ENCODE measurements at regions not wholly inside any gene's neighbourhood (a gene's known extent, or its start where the extent isn't known, plus 50 kb on each side); places are given as distances from the start of the nearest gene placed in this dataset.

DNA sequence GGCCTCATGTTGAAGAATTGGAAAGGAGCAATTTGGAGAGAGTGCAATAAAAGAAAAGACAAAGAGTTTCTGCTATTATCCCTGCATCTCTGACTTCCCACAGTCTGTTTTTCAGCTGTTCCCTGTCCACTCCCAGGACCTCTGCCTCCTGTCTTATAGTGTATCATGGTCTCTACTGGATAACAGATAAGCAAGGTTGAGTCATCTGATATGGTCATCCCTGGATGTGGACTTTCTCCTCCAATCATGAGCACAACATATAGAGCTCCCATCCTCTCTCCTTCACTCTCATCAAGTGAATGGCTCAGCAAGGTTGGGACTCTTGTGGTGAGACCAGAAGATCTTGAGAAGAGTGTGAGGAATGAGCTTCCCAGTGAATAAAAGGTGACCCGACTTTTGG, 123.1 kb downstream of the PLCE1 start:
- TF ChIP-seq, protein P1, sequence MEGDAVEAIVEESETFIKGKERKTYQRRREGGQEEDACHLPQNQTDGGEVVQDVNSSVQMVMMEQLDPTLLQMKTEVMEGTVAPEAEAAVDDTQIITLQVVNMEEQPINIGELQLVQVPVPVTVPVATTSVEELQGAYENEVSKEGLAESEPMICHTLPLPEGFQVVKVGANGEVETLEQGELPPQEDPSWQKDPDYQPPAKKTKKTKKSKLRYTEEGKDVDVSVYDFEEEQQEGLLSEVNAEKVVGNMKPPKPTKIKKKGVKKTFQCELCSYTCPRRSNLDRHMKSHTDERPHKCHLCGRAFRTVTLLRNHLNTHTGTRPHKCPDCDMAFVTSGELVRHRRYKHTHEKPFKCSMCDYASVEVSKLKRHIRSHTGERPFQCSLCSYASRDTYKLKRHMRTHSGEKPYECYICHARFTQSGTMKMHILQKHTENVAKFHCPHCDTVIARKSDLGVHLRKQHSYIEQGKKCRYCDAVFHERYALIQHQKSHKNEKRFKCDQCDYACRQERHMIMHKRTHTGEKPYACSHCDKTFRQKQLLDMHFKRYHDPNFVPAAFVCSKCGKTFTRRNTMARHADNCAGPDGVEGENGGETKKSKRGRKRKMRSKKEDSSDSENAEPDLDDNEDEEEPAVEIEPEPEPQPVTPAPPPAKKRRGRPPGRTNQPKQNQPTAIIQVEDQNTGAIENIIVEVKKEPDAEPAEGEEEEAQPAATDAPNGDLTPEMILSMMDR (IDR thresholded peaks at IDR 0.05), result no peak
- no peak for TF ChIP-seq SIN3A (IDR thresholded peaks at IDR 0.05; ENCODE audit: borderline replicate concordance, insufficient read depth, low read depth, low read length)
- no peak for TF ChIP-seq REST (IDR thresholded peaks at IDR 0.05; ENCODE audit: insufficient read depth in 1 of 2, low read depth in 2 of 2, low read length in 1 of 2)
